ENCODE measurements at regions not wholly inside any gene's neighbourhood (a gene's known extent, or its start where the extent isn't known, plus 50 kb on each side); places are given as distances from the start of the nearest gene placed in this dataset.

- no peak overlapping the region for H3K27ac ChIP-seq (ENCODE audit: control insufficient read depth, insufficient read depth, low read length)
- H3K4me2 ChIP-seq (ENCODE audit: control insufficient read depth, extremely low read depth, insufficient read depth, low read depth, low read length), result no peak overlapping the region
- H3K9me1 ChIP-seq (ENCODE audit: control insufficient read depth, extremely low read depth, insufficient read depth, low read length), result no peaks in the 10 kb centered on the region
- DNase-seq (ENCODE audit: low read depth, low spot score) (no peak), FAIRE-seq (no peak)
- TF ChIP-seq EZH2 (IDR thresholded peaks at IDR 0.05; ENCODE audit: low read length) (no peak), CTCF (optimal IDR thresholded peaks at IDR 0.05 in 1 of 3, IDR thresholded peaks at IDR 0.05 in 1 of 3, conservative IDR thresholded peaks at IDR 0.05 in 1 of 3; ENCODE audit: extremely low read depth in 1 of 3, insufficient read depth in 2 of 3, low read length in 3 of 3) (no peak)
- H2AFZ ChIP-seq (ENCODE audit: control insufficient read depth, low read length), result no peak overlapping the region
- no peak overlapping the region for H3K9ac ChIP-seq (ENCODE audit: control insufficient read depth, extremely low read depth, insufficient read depth, low read length)
- H3K4me1 ChIP-seq (ENCODE audit: control insufficient read depth, extremely low read depth, insufficient read depth, low read length), result no peaks in the 10 kb centered on the region
- H3K27me3 ChIP-seq (ENCODE audit: control insufficient read depth, extremely low read depth, insufficient read depth, low read length), result peaks cover 3% of the 10 kb centered on the region
- no peaks in the 10 kb centered on the region for H4K20me1 ChIP-seq (ENCODE audit: control insufficient read depth, extremely low read depth, insufficient read depth, low read length)
- no peaks in the 10 kb centered on the region for H3K9me3 ChIP-seq (ENCODE audit: control insufficient read depth, low read depth, low read length)
- H3K79me2 ChIP-seq (ENCODE audit: control insufficient read depth, insufficient read depth, low read length), result no peaks in the 10 kb centered on the region
- dilution Hi-C loops (cut with MboI; ENCODE audit: extremely low pct_ligation_motif_present, low sequenced_read_pairs), result no loop called here
- no peaks in the 10 kb centered on the region for H3K36me3 ChIP-seq (ENCODE audit: control insufficient read depth in 2 of 2, extremely low read depth in 1 of 2, insufficient read depth in 2 of 2, low read length in 2 of 2)
- H3K4me3 ChIP-seq (ENCODE audit: control insufficient read depth in 2 of 3, extremely low read depth in 1 of 3, insufficient read depth in 2 of 3, low read depth in 1 of 3, low read length in 3 of 3), result no peak overlapping the region
Measured at GRCh38 chr10:29217292-29217738, 71.6 kb upstream of the LYZL1 start.

DNA sequence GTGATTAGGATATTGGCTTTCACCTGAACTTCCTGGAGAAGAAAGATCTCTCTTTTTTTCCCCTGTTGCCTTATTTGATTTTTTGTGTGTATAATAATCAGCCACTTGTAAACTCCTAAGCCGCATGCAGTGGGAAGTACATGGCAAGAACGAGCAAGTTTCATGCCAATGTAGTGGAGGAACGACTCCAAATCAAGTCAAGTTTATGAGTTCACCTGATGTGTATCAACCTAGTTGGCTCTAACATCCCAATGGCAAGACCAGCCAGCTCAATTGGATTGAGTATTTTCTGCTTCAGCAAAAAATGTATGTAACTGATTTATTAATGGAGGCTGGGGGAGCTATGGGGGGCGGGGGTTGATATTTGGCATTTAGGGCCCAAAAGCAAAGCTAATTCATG, 65.5 kb upstream of the LYZL1 start:
- TF ChIP-seq CTCF (optimal IDR thresholded peaks at IDR 0.05 in 1 of 3, IDR thresholded peaks at IDR 0.05 in 1 of 3, conservative IDR thresholded peaks at IDR 0.05 in 1 of 3; ENCODE audit: extremely low read depth in 1 of 3, insufficient read depth in 2 of 3, low read length in 3 of 3) (no peak), EZH2 (IDR thresholded peaks at IDR 0.05; ENCODE audit: low read length) (no peak)
- no peaks in the 10 kb centered on the region for H3K9me1 ChIP-seq (ENCODE audit: control insufficient read depth, extremely low read depth, insufficient read depth, low read length)
- H3K9me3 ChIP-seq (ENCODE audit: control insufficient read depth, low read depth, low read length), result no peaks in the 10 kb centered on the region
- H3K4me2 ChIP-seq (ENCODE audit: control insufficient read depth, extremely low read depth, insufficient read depth, low read depth, low read length), result no peak overlapping the region
- peaks cover 9% of the 10 kb centered on the region for H3K27me3 ChIP-seq (ENCODE audit: control insufficient read depth, extremely low read depth, insufficient read depth, low read length)
- no peak for FAIRE-seq
- H2AFZ ChIP-seq (ENCODE audit: control insufficient read depth, low read length), result no peak overlapping the region
- no peak overlapping the region for H3K4me3 ChIP-seq (ENCODE audit: control insufficient read depth in 2 of 3, extremely low read depth in 1 of 3, insufficient read depth in 2 of 3, low read depth in 1 of 3, low read length in 3 of 3)
- DNase-seq (ENCODE audit: low read depth, low spot score), result no peak
- H3K36me3 ChIP-seq (ENCODE audit: control insufficient read depth in 2 of 2, extremely low read depth in 1 of 2, insufficient read depth in 2 of 2, low read length in 2 of 2), result no peaks in the 10 kb centered on the region
- no peak overlapping the region for H3K27ac ChIP-seq (ENCODE audit: control insufficient read depth, insufficient read depth, low read length)
- dilution Hi-C loops (cut with MboI; ENCODE audit: extremely low pct_ligation_motif_present, low sequenced_read_pairs), result no loop called here
- H3K4me1 ChIP-seq (ENCODE audit: control insufficient read depth, extremely low read depth, insufficient read depth, low read length), result no peaks in the 10 kb centered on the region
- H3K79me2 ChIP-seq (ENCODE audit: control insufficient read depth, insufficient read depth, low read length), result no peaks in the 10 kb centered on the region
- no peak overlapping the region for H3K9ac ChIP-seq (ENCODE audit: control insufficient read depth, extremely low read depth, insufficient read depth, low read length)
- H4K20me1 ChIP-seq (ENCODE audit: control insufficient read depth, extremely low read depth, insufficient read depth, low read length), result no peaks in the 10 kb centered on the region
